ENCODE measurements at regions not wholly inside any gene's neighbourhood (a gene's known extent, or its start where the extent isn't known, plus 50 kb on each side); places are given as distances from the start of the nearest gene placed in this dataset.

- intact Hi-C loops (cut with DNase I), result no loop called here
Measured at GRCh38 chr4:174086829-174087799, 196.4 kb downstream of the FBXO8 start.

GRCh38 chr4:174084981-174085380 lies 198.5 kb downstream of the FBXO8 start:
- Histone ChIP-seq H3K27me3 (no peaks in the 10 kb centered on the region), H3K4me1 (no peaks in the 10 kb centered on the region), H3K9me3 (no peaks in the 10 kb centered on the region), H3K4me3 (no peak overlapping the region), H3K36me3 (no peaks in the 10 kb centered on the region), H3K27ac (no peak overlapping the region)
- no peak for DNase-seq (ENCODE audit: low spot score in 2 of 2)
- no peak for TF ChIP-seq CTCF (IDR thresholded peaks at IDR 0.05)
- intact Hi-C loops (cut with DNase I), result no loop called here

More at GRCh38 chr4:174086829-174087799, 196.4 kb downstream of the FBXO8 start:
- DNase-seq (ENCODE audit: low spot score in 2 of 2), result no peak
- no peaks in the 10 kb centered on the region for H3K36me3 ChIP-seq
- H3K27ac ChIP-seq, result no peak overlapping the region
- H3K4me1 ChIP-seq, result no peaks in the 10 kb centered on the region
- H3K27me3 ChIP-seq, result no peaks in the 10 kb centered on the region
- TF ChIP-seq CTCF (IDR thresholded peaks at IDR 0.05), result no peak
- peaks cover 0 to 1% of the 10 kb centered on the region in 2 donors for H3K9me3 ChIP-seq
- no peak overlapping the region for H3K4me3 ChIP-seq

GRCh38 chr4:174084542-174084941 lies 198.9 kb downstream of the FBXO8 start:
- intact Hi-C loops (cut with DNase I), result no loop called here
- Histone ChIP-seq H3K4me3 (no peak overlapping the region), H3K36me3 (no peaks in the 10 kb centered on the region)

GRCh38 chr4:174080361-174080760 lies 203.1 kb downstream of the FBXO8 start:
- no peak overlapping the region for H3K4me3 ChIP-seq
- no peaks in the 10 kb centered on the region for H3K27me3 ChIP-seq
- intact Hi-C loops (cut with DNase I), result no loop called here
- H3K4me1 ChIP-seq, result no peaks in the 10 kb centered on the region
- no peaks in the 10 kb centered on the region for H3K9me3 ChIP-seq
- TF ChIP-seq CTCF (IDR thresholded peaks at IDR 0.05), result no peak
- H3K27ac ChIP-seq, result no peak overlapping the region
- H3K36me3 ChIP-seq, result no peaks in the 10 kb centered on the region
- no peak for DNase-seq (ENCODE audit: low spot score in 2 of 2)

More at GRCh38 chr4:174084542-174084941, 198.9 kb downstream of the FBXO8 start:
- H3K27ac ChIP-seq, result no peak overlapping the region
- no peaks in the 10 kb centered on the region for H3K4me1 ChIP-seq
- no peaks in the 10 kb centered on the region for H3K9me3 ChIP-seq
- no peak for DNase-seq (ENCODE audit: low spot score in 2 of 2)
- no peak for TF ChIP-seq CTCF (IDR thresholded peaks at IDR 0.05)
- H3K27me3 ChIP-seq, result no peaks in the 10 kb centered on the region

GRCh38 chr4:174071595-174071994 lies 211.9 kb downstream of the FBXO8 start:
- no peak overlapping the region for H3K27ac ChIP-seq

More at GRCh38 chr4:174071595-174071994, 211.9 kb downstream of the FBXO8 start:
- intact Hi-C loops (cut with DNase I), result no loop called here
- no peak for TF ChIP-seq CTCF (IDR thresholded peaks at IDR 0.05)
- DNase-seq (ENCODE audit: low spot score in 2 of 2), result no peak
- no peak overlapping the region for H3K4me3 ChIP-seq
- H3K4me1 ChIP-seq, result no peaks in the 10 kb centered on the region
- no peaks in the 10 kb centered on the region for H3K27me3 ChIP-seq
- no peaks in the 10 kb centered on the region for H3K36me3 ChIP-seq
- no peaks in the 10 kb centered on the region for H3K9me3 ChIP-seq
